ENCODE measurements at regions not wholly inside any gene's neighbourhood (a gene's known extent, or its start where the extent isn't known, plus 50 kb on each side); places are given as distances from the start of the nearest gene placed in this dataset.

GRCh38 chr2:88809216-88809615 lies 117.7 kb downstream of the RPIA start:
- H3K4me3 Mint-ChIP-seq = no peak overlapping the region

GRCh38 chr2:88810017-88810416 lies 118.5 kb downstream of the RPIA start:
- peaks cover 5 to 18% (median 10%) of the 10 kb centered on the region in 7 donors for H3K9me3 Mint-ChIP-seq
- Histone ChIP-seq H3K36me3 (replicated peaks in 1 of 2; ENCODE audit: control insufficient read depth in 1 of 2, insufficient read depth in 2 of 2, low read length in 2 of 2) (no peaks in the 10 kb centered on the region), H2AFZ (ENCODE audit: insufficient read depth, low read depth, low read length, poor library complexity, severe bottlenecking) (no peak overlapping the region), H4K20me1 (ENCODE audit: insufficient read depth, low read length) (no peaks in the 10 kb centered on the region), H3K27me3 (ENCODE audit: control insufficient read depth in 2 of 2, insufficient read depth in 2 of 2, low read length in 2 of 2) (no peaks in the 10 kb centered on the region), H3K27ac (ENCODE audit: low read depth in 1 of 2, low read length in 2 of 2) (no peak overlapping the region), H3K9ac (ENCODE audit: insufficient read depth, low read length, poor library complexity, severe bottlenecking) (no peak overlapping the region), H3K79me2 (ENCODE audit: insufficient read depth, low read length) (no peaks in the 10 kb centered on the region), H3K4me2 (replicated peaks; ENCODE audit: extremely low read depth, low read length, poor library complexity, severe bottlenecking) (no peak overlapping the region), H3K4me1 (ENCODE audit: control insufficient read depth in 1 of 2, insufficient read depth in 2 of 2, low read length in 2 of 2) (no peaks in the 10 kb centered on the region), H3K4me3 (replicated peaks in 1 of 3; ENCODE audit: low read depth in 2 of 3, low read length in 3 of 3) (no peak overlapping the region), H3K9me3 (replicated peaks in 1 of 2; ENCODE audit: control insufficient read depth in 1 of 2, insufficient read depth in 1 of 2, low read length in 2 of 2) (peaks cover under 1 to 4% of the 10 kb centered on the region in 2 donors)
- intact Hi-C loops (cut with micrococcal nuclease) = no loop called here
- H3K4me1 Mint-ChIP-seq = no peaks in the 10 kb centered on the region
- DNase-seq = no peak
- no peaks in the 10 kb centered on the region for H3K36me3 Mint-ChIP-seq
- no peak for TF ChIP-seq CTCF (IDR thresholded peaks at IDR 0.05)
- H3K4me3 Mint-ChIP-seq = no peak overlapping the region
- WGBS (ENCODE audit: insufficient coverage) = no CpG with 5 or more reads among the region's 2 CpGs
- H3K27ac Mint-ChIP-seq = no peak overlapping the region
- H3K27me3 Mint-ChIP-seq (ENCODE audit: low read depth in 3 of 3) = peaks cover 0 to 4% (median 2%) of the 10 kb centered on the region in 3 donors

More at GRCh38 chr2:88809216-88809615, 117.7 kb downstream of the RPIA start:
- Histone ChIP-seq H3K4me3 (replicated peaks in 1 of 3; ENCODE audit: low read depth in 2 of 3, low read length in 3 of 3) (no peak overlapping the region), H3K9me3 (replicated peaks in 1 of 2; ENCODE audit: control insufficient read depth in 1 of 2, insufficient read depth in 1 of 2, low read length in 2 of 2) (peaks cover 0 to 4% of the 10 kb centered on the region in 2 donors), H4K20me1 (ENCODE audit: insufficient read depth, low read length) (no peaks in the 10 kb centered on the region), H3K27me3 (ENCODE audit: control insufficient read depth in 2 of 2, insufficient read depth in 2 of 2, low read length in 2 of 2) (no peaks in the 10 kb centered on the region), H3K4me2 (replicated peaks; ENCODE audit: extremely low read depth, low read length, poor library complexity, severe bottlenecking) (no peak overlapping the region), H3K9ac (ENCODE audit: insufficient read depth, low read length, poor library complexity, severe bottlenecking) (no peak overlapping the region), H3K27ac (ENCODE audit: low read depth in 1 of 2, low read length in 2 of 2) (no peak overlapping the region), H2AFZ (ENCODE audit: insufficient read depth, low read depth, low read length, poor library complexity, severe bottlenecking) (no peak overlapping the region), H3K4me1 (ENCODE audit: control insufficient read depth in 1 of 2, insufficient read depth in 2 of 2, low read length in 2 of 2) (no peaks in the 10 kb centered on the region), H3K36me3 (replicated peaks in 1 of 2; ENCODE audit: control insufficient read depth in 1 of 2, insufficient read depth in 2 of 2, low read length in 2 of 2) (no peaks in the 10 kb centered on the region), H3K79me2 (ENCODE audit: insufficient read depth, low read length) (no peaks in the 10 kb centered on the region)
- H3K36me3 Mint-ChIP-seq = no peaks in the 10 kb centered on the region
- 89% methylated on average over 4 of the region's 6 CpGs for WGBS (ENCODE audit: insufficient coverage)
- intact Hi-C loops (cut with micrococcal nuclease) = no loop called here
- no peak for TF ChIP-seq CTCF (IDR thresholded peaks at IDR 0.05)
- no peaks in the 10 kb centered on the region for H3K4me1 Mint-ChIP-seq
- no peak for DNase-seq
- peaks cover 0 to 4% (median 2%) of the 10 kb centered on the region in 3 donors for H3K27me3 Mint-ChIP-seq (ENCODE audit: low read depth in 3 of 3)
- H3K9me3 Mint-ChIP-seq = peaks cover 0 to 13% (median 7%) of the 10 kb centered on the region in 7 donors
- no peak overlapping the region for H3K27ac Mint-ChIP-seq

Data from CD14-positive monocyte (primary cell).